K562 (cell line): ENCODE measurements at regions not wholly inside any gene's neighbourhood (a gene's known extent, or its start where the extent isn't known, plus 50 kb on each side); places are given as distances from the start of the nearest gene placed in this dataset.

ENCODE experiments used
- ATAC-seq: fragments of 200-7000 bp; cut with Tn5 transposase; 3 replicates; pipeline ENCODE4 v1.9.1; 2020; ENCODE audit warnings: moderate library complexity
- BruUV-seq: library from RNA; stranded (reverse); fragments of 400-500 nt; replicated peaks from 2 replicates; lab custom pipeline; 2021; lab: Mats Ljungman, UMichigan
- CTCF ChIA-PET: fragments of 300-600 bp; formaldehyde crosslinking; extraction: SDS; loops from one replicate; lab custom pipeline; 2021; ENCODE audit warnings: low intra/inter-chr PET ratio; lab: Yijun Ruan, JAX
- POLR2A ChIA-PET: fragments of 300-600, 350-650 bp; sonication (Branson Sonifier 250); formaldehyde crosslinking; extraction: SDS; loops from one replicate; lab custom pipeline; 2021; ENCODE audit warnings: antibody characterized with exemption, inconsistent platforms; lab: Yijun Ruan, JAX
- DNase-seq, 4 experiments: peaks; one replicate each; pipeline versions ENCODE4 v3.0.0 to v3.0.0-alpha.2; 2011 to 2018; ENCODE audit warnings: low spot score in 3 of 4, mixed read lengths in 3 of 4; ENCODE audit errors: extremely low read depth in 1 of 4
- FAIRE-seq: peaks from 2 replicates; lab custom pipeline; 2011; peaks lifted over from hg19 to GRCh38; lab: Jason Lieb, UNC
- H2AFZ ChIP-seq: 2 replicates; pipeline ENCODE4 v1.6.0; 2011; ENCODE audit warnings: low read depth, low read length, control low read depth, inconsistent platforms
- H3K27ac ChIP-seq: fragments of 200-600 bp; 3 replicates; pipeline ENCODE4 v1.8.0; 2011; ENCODE audit warnings: low read depth, mild to moderate bottlenecking, control low read depth, inconsistent platforms, low read length, moderate library complexity, mixed read lengths; ENCODE audit errors: extremely low read depth
- H3K27me3 ChIP-seq, 2 experiments: fragments of 300-600 bp in 1 of 2; 2 replicates in 1 of 2; 3 replicates in 1 of 2; pipeline versions ENCODE4 v1.6.0 to v1.8.0; 2011; ENCODE audit warnings: inconsistent platforms in 2 of 2, low read length in 2 of 2, mild to moderate bottlenecking in 1 of 2, mixed read lengths in 1 of 2, moderate library complexity in 1 of 2; ENCODE audit not compliant: control insufficient read depth in 2 of 2, insufficient read depth in 2 of 2
- H3K36me3 ChIP-seq: fragments of 300-600 bp; 3 replicates; pipeline ENCODE4 v1.8.0; 2011; ENCODE audit warnings: mild to moderate bottlenecking, low read length, inconsistent platforms; ENCODE audit not compliant: control insufficient read depth, insufficient read depth
- H3K4me1 ChIP-seq, 2 experiments: fragments of 200-600 bp in 1 of 2; replicated peaks in 1 of 2; 2 replicates in 1 of 2; 3 replicates in 1 of 2; pipeline versions ENCODE4 v1.5.1 to v1.8.0; 2011; ENCODE audit warnings: inconsistent platforms in 2 of 2, low read length in 2 of 2, mild to moderate bottlenecking in 1 of 2, mixed read lengths in 1 of 2, moderate library complexity in 1 of 2; ENCODE audit not compliant: control insufficient read depth in 2 of 2, insufficient read depth in 2 of 2
- H3K4me2 ChIP-seq: 2 replicates; pipeline ENCODE4 v1.6.1; 2011; ENCODE audit warnings: low read length, control low read depth, inconsistent platforms, mixed read lengths; ENCODE audit not compliant: insufficient read depth
- H3K4me3 ChIP-seq: fragments of 200-600 bp; sonication (generic), shearing (Covaris generic); 2 replicates; pipeline ENCODE4 v1.5.1; 2016; ENCODE audit warnings: control low read depth, inconsistent platforms
- H3K79me2 ChIP-seq: fragments of 200-600 bp; 3 replicates; pipeline ENCODE4 v1.8.0; 2011; ENCODE audit warnings: low read length, inconsistent platforms; ENCODE audit not compliant: control insufficient read depth, insufficient read depth
- H3K9ac ChIP-seq, 2 experiments: 2 replicates each; pipeline versions ENCODE4 v1.6.0 to v1.6.1; 2011; ENCODE audit warnings: low read depth in 2 of 2, low read length in 2 of 2, control low read depth in 1 of 2, inconsistent platforms in 1 of 2, mild to moderate bottlenecking in 1 of 2, mixed read lengths in 1 of 2; ENCODE audit not compliant: insufficient read depth in 1 of 2
- H3K9me1 ChIP-seq: one replicate; pipeline ENCODE4 v1.6.0; 2011; ENCODE audit warnings: inconsistent platforms, mild to moderate bottlenecking, low read length, moderate library complexity; ENCODE audit not compliant: control insufficient read depth, insufficient read depth
- H3K9me3 ChIP-seq: replicated peaks from 2 replicates; pipeline ENCODE4 v1.5.1; 2011; ENCODE audit warnings: low read depth, low read length, inconsistent platforms; ENCODE audit not compliant: control insufficient read depth, insufficient read depth
- H4K20me1 ChIP-seq: replicated peaks from 2 replicates; pipeline ENCODE4 v1.6.1; 2011; ENCODE audit warnings: low read length, inconsistent platforms, mixed read lengths; ENCODE audit not compliant: control insufficient read depth, insufficient read depth
- ASH1L ChIP-seq: fragments of 450-650 bp; IDR thresholded peaks from 2 replicates; pipeline ENCODE4 v1.6.1; 2018; ENCODE audit warnings: borderline replicate concordance, mild to moderate bottlenecking, low read depth; ENCODE audit not compliant: partially characterized antibody
- BHLHE40 ChIP-seq: IDR thresholded peaks from 2 replicates; pipeline ENCODE4 v1.6.1; 2011; ENCODE audit warnings: low read length, improper control_type of control experiment
- CBX5 ChIP-seq: IDR thresholded peaks from 2 replicates; pipeline ENCODE4 v1.6.1; 2014; ENCODE audit warnings: low read depth, borderline replicate concordance
- CREM ChIP-seq: IDR thresholded peaks from 2 replicates; pipeline ENCODE4 v1.6.1; 2014; ENCODE audit warnings: antibody characterized with exemption, low read depth
- DNMT1 ChIP-seq: fragments of 450-650 bp; IDR thresholded peaks from 2 replicates; pipeline ENCODE4 v1.6.1; 2016; ENCODE audit warnings: antibody characterized with exemption, mild to moderate bottlenecking
- SMAD3 ChIP-seq: fragments of 450-650 bp; formaldehyde crosslinking; conservative IDR thresholded peaks from 2 replicates; pipeline ENCODE4 v1.4.0; 2020; ENCODE audit warnings: mild to moderate bottlenecking
- ZNF3 ChIP-seq: fragments of 250-450 bp; sonication (Bioruptor Pico); IDR thresholded peaks from 2 replicates; pipeline ENCODE4 v1.5.0; 2021; ENCODE audit warnings: mild to moderate bottlenecking, moderate library complexity
- ZNF408 ChIP-seq: fragments of 250-450 bp; sonication (Bioruptor Pico); IDR thresholded peaks from 2 replicates; pipeline ENCODE4 v1.4.0; 2020; ENCODE audit warnings: low read depth, mild to moderate bottlenecking, moderate library complexity
- WGBS: fragments of 100-300 bp; shearing (Covaris generic); methylation state at CpG from one replicate; pipeline ENCODE4 v1.1.6; 2016; ENCODE audit warnings: low coverage, mixed read lengths; ENCODE audit not compliant: insufficient coverage; ENCODE audit errors: missing lambda C conversion rate; 5-methylcytosine and 5-hydroxymethylcytosine counted together
- in situ Hi-C: fragments of 300-500 bp; cut with MboI; formaldehyde crosslinking; loops from 4 replicates; pipeline ENCODE4 v1.15.0; 2018; ENCODE audit warnings: inconsistent platforms, mixed read lengths
- intact Hi-C: fragments of 100-400 bp; cut with micrococcal nuclease; formaldehyde crosslinking; loops from 2 replicates; pipeline ENCODE4 v1.14.2; 2022
- TF ChIP-seq, protein P1 (sequence below), 2 experiments: fragments of 450-650 bp; formaldehyde crosslinking in 1 of 2; IDR thresholded peaks; 2 replicates each; pipeline versions ENCODE4 v1.4.0 to v1.6.1; 2014 to 2020; ENCODE audit warnings: mild to moderate bottlenecking in 2 of 2, borderline replicate concordance in 1 of 2, low read depth in 1 of 2
- TF ChIP-seq, protein P2 (sequence below): fragments of 450-650 bp; formaldehyde crosslinking; IDR thresholded peaks from 2 replicates; pipeline ENCODE4 v1.4.0; 2020; ENCODE audit warnings: mild to moderate bottlenecking, moderate library complexity
- TF ChIP-seq, protein P3 (sequence below): fragments of 250-450 bp; sonication (Bioruptor Pico); IDR thresholded peaks from 2 replicates; pipeline ENCODE4 v1.4.0; 2020

DNA sequence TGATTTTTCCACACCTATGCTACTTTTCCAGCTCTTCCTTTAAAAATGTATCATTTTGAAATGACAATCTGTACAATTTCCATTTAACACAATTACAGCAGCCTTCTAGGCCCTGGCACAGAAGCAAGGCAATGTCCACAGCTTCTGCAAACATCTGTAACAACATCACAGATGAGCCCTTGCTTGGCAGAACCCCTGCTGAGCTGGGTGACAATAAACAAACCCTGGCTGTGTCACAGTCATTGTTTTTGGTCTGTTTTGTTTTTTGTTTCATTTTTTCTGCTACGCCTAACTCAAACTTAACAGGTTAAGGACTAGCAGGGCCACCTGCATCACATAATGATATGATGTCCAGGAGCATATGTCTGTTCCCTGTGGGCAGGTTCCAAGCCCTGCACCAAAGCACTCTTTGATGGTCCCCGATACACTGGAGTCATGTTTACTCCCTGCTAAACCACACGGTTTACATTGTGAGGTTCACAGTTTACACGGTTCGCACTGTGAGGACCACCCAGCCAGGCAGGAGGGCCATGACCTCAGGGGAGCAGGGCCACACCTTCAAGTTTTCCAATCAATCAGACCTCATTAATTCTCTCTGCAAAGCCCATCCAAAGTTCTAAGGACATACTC lies 186.8 kb upstream of the CHRNA7 start:
- no peak for FAIRE-seq
- ChIA-PET CTCF (no interaction called here), POLR2A (no interaction called here)
- 0% methylated on average over 5 of the region's 5 CpGs for WGBS
- BruUV-seq, result no TSS peak
- DNase-seq, result no peak
- H3K27ac ChIP-seq, result no peak overlapping the region
- H3K79me2 ChIP-seq, result no peaks in the 10 kb centered on the region
- no peaks in the 10 kb centered on the region for H4K20me1 ChIP-seq
- no peaks in the 10 kb centered on the region for H3K36me3 ChIP-seq
- H3K4me3 ChIP-seq, result no peak overlapping the region
- no peak overlapping the region for H3K4me2 ChIP-seq
- H2AFZ ChIP-seq, result no peak overlapping the region
- in situ Hi-C loops (no loop called here), intact Hi-C loops (no loop called here)
- no peaks in the 10 kb centered on the region for H3K9me1 ChIP-seq
- H3K9ac ChIP-seq, result no peak overlapping the region
- ATAC-seq, result no peak
- no peaks in the 10 kb centered on the region for H3K9me3 ChIP-seq
- no peaks in the 10 kb centered on the region for H3K4me1 ChIP-seq
- H3K27me3 ChIP-seq, result peaks cover 0 to 9% of the 10 kb centered on the region in 2 experiments; a peak in 1 of 5 replicates
- TF ChIP-seq, protein P1, sequence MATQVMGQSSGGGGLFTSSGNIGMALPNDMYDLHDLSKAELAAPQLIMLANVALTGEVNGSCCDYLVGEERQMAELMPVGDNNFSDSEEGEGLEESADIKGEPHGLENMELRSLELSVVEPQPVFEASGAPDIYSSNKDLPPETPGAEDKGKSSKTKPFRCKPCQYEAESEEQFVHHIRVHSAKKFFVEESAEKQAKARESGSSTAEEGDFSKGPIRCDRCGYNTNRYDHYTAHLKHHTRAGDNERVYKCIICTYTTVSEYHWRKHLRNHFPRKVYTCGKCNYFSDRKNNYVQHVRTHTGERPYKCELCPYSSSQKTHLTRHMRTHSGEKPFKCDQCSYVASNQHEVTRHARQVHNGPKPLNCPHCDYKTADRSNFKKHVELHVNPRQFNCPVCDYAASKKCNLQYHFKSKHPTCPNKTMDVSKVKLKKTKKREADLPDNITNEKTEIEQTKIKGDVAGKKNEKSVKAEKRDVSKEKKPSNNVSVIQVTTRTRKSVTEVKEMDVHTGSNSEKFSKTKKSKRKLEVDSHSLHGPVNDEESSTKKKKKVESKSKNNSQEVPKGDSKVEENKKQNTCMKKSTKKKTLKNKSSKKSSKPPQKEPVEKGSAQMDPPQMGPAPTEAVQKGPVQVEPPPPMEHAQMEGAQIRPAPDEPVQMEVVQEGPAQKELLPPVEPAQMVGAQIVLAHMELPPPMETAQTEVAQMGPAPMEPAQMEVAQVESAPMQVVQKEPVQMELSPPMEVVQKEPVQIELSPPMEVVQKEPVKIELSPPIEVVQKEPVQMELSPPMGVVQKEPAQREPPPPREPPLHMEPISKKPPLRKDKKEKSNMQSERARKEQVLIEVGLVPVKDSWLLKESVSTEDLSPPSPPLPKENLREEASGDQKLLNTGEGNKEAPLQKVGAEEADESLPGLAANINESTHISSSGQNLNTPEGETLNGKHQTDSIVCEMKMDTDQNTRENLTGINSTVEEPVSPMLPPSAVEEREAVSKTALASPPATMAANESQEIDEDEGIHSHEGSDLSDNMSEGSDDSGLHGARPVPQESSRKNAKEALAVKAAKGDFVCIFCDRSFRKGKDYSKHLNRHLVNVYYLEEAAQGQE (IDR thresholded peaks at IDR 0.05; ENCODE audit: borderline replicate concordance), result no peak
- TF ChIP-seq, protein P1 (CRISPR knock-in tag; IDR thresholded peaks at IDR 0.05; ENCODE audit: low read depth), result no peak
- TF ChIP-seq, protein P2, sequence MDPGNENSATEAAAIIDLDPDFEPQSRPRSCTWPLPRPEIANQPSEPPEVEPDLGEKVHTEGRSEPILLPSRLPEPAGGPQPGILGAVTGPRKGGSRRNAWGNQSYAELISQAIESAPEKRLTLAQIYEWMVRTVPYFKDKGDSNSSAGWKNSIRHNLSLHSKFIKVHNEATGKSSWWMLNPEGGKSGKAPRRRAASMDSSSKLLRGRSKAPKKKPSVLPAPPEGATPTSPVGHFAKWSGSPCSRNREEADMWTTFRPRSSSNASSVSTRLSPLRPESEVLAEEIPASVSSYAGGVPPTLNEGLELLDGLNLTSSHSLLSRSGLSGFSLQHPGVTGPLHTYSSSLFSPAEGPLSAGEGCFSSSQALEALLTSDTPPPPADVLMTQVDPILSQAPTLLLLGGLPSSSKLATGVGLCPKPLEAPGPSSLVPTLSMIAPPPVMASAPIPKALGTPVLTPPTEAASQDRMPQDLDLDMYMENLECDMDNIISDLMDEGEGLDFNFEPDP, result no peak
- TF ChIP-seq CREM (no peak), BHLHE40 (no peak), ZNF408 (CRISPR knock-in tag) (no peak), DNMT1 (no peak), ZNF3 (CRISPR knock-in tag) (no peak), ASH1L (no peak), SMAD3 (no peak), CBX5 (no peak)
- TF ChIP-seq, protein P3, sequence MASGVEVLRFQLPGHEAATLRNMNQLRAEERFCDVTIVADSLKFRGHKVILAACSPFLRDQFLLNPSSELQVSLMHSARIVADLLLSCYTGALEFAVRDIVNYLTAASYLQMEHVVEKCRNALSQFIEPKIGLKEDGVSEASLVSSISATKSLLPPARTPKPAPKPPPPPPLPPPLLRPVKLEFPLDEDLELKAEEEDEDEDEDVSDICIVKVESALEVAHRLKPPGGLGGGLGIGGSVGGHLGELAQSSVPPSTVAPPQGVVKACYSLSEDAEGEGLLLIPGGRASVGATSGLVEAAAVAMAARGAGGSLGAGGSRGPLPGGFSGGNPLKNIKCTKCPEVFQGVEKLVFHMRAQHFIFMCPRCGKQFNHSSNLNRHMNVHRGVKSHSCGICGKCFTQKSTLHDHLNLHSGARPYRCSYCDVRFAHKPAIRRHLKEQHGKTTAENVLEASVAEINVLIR (CRISPR knock-in tag), result no peak
